ENCODE measurements at regions not wholly inside any gene's neighbourhood (a gene's known extent, or its start where the extent isn't known, plus 50 kb on each side); places are given as distances from the start of the nearest gene placed in this dataset.

DNA sequence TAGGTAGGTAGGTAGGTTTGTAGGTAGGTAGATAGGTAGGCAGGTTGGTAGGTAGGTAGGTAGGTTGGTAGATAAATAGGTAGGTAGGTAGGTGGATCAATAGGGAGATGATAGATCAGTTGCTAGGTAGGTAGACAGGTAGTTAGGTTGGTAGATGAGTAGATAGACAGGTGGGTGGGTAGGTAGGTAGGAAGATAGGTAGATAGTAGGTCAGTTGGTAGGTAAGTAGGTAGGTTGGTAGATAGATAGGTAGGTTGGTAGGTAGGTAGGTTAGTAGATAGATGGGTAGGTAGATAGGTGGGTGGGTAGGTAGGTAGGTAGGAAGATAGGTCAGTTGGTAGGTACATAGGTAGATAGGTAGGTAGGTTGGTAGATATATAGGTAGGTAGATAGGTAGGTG is 72.0 kb upstream of the PDE10A start:
- TF ChIP-seq, protein P1, sequence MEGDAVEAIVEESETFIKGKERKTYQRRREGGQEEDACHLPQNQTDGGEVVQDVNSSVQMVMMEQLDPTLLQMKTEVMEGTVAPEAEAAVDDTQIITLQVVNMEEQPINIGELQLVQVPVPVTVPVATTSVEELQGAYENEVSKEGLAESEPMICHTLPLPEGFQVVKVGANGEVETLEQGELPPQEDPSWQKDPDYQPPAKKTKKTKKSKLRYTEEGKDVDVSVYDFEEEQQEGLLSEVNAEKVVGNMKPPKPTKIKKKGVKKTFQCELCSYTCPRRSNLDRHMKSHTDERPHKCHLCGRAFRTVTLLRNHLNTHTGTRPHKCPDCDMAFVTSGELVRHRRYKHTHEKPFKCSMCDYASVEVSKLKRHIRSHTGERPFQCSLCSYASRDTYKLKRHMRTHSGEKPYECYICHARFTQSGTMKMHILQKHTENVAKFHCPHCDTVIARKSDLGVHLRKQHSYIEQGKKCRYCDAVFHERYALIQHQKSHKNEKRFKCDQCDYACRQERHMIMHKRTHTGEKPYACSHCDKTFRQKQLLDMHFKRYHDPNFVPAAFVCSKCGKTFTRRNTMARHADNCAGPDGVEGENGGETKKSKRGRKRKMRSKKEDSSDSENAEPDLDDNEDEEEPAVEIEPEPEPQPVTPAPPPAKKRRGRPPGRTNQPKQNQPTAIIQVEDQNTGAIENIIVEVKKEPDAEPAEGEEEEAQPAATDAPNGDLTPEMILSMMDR (IDR thresholded peaks at IDR 0.05; ENCODE audit: low read depth, low read length), result no peak
- no peak for TF ChIP-seq EZH2phosphoT487 (IDR thresholded peaks at IDR 0.05; ENCODE audit: low read depth)

Data from OCI-LY3 (cell line).